IPS-15b (cell line): ENCODE measurements at regions not wholly inside any gene's neighbourhood (a gene's known extent, or its start where the extent isn't known, plus 50 kb on each side); places are given as distances from the start of the nearest gene placed in this dataset.
"Not testable (repeated sequence)": the region's sequence is repeated elsewhere in the genome, so short reads cannot be mapped to it uniquely, and the experiment has no call there.

Source experiments
- H3K27me3 ChIP-seq: one replicate; pipeline ENCODE4 v1.6.1; 2013; ENCODE audit warnings: low read length; ENCODE audit not compliant: control insufficient read depth, insufficient read depth
- H3K36me3 ChIP-seq: one replicate; pipeline ENCODE4 v1.6.1; 2013; ENCODE audit warnings: low read length; ENCODE audit not compliant: control insufficient read depth, insufficient read depth
- H3K4me1 ChIP-seq: one replicate; pipeline ENCODE4 v1.6.1; 2013; ENCODE audit warnings: mild to moderate bottlenecking, low read length; ENCODE audit not compliant: control insufficient read depth, insufficient read depth
- H3K4me3 ChIP-seq: one replicate; pipeline ENCODE4 v1.5.1; 2013; ENCODE audit warnings: low read depth, low read length
- H3K9ac ChIP-seq: one replicate; pipeline ENCODE4 v1.6.1; 2013; ENCODE audit warnings: low read depth, mild to moderate bottlenecking, low read length
- H3K9me3 ChIP-seq: one replicate; pipeline ENCODE4 v1.6.1; 2013; ENCODE audit warnings: mild to moderate bottlenecking, low read length; ENCODE audit not compliant: control insufficient read depth, insufficient read depth

DNA sequence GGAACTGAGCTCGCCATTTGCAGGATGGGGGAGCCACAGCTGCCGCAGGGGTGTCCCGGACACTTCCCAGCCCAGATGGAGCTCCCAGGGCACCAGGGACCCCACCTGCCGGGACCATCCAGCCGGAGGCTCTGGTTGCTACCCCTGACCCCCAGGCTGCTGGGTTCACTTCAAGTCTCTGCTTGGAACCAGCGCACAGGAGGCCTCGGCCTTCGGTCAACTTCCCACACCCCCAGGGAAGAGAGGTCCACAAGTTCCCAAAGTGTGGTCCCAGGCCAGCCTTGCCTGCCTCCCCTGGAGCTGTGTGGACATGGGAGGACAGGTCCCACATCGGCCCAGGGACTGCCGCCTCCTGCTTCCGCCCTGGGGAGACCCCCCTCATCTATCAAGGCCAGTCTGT lies 117.0 kb downstream of the TEX29 start:
- no peaks in the 10 kb centered on the region for H3K9me3 ChIP-seq
- H3K9ac ChIP-seq: no peak overlapping the region
- no peaks in the 10 kb centered on the region for H3K4me1 ChIP-seq
- H3K27me3 ChIP-seq: peaks cover 2% of the 10 kb centered on the region
- no peaks in the 10 kb centered on the region for H3K36me3 ChIP-seq
- no peak overlapping the region for H3K4me3 ChIP-seq

DNA sequence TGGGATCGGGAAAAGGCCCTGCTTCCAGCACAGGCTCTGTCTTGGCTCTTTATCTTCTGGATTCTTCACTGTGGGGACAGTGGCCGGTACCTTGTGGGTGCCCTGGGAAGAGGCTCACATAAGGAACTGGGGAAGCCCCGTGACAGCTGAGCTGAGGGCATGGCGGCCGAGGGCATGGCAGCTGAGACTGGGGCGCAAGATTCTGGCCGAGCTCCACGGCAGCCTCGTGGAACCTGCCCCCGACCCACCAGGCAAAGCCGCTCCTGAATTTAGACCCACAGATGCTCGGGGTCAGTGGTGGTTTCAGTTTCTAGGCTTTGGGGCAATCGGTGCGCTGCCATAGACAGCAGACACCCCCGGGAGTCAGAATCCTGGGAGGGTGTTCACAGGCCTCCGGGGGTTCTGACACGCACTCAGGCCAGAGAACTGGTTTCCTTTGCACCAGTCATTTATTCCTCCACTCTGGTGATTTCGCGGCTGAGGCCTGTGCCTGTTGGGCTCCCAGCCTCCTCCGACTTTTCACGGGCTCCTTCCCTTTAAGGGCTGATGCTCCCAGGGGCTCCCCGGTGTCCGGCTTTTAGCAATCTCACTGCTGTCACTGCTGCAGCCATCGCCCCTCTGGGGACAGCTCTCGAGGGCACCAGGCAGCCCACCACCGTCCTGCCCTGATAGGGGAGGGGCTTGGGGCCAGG lies 117.6 kb downstream of the TEX29 start:
- Histone ChIP-seq H3K27me3 (peaks cover 2% of the 10 kb centered on the region), H3K4me3 (no peak overlapping the region), H3K9ac (no peak overlapping the region), H3K4me1 (no peaks in the 10 kb centered on the region), H3K36me3 (no peaks in the 10 kb centered on the region), H3K9me3 (no peaks in the 10 kb centered on the region)

DNA sequence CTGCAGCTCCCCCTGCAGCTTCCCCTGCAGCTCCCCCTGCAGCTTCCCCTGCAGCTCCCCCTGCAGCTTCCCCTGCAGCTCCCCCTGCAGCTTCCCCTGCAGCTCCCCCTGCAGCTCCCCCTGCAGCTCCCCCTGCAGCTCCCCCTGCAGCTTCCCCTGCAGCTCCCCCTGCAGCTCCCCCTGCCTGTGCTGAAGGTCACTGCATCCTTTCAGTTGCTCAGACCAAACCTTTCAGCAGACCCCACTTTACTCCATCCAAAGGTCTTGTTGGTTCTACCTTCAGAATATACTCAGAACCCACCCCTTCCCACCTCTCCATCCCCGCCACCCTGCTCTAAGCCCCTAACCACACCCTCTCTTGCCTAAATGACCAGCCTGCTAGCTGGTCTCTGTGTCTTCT lies 120.0 kb downstream of the TEX29 start:
- H3K4me1 ChIP-seq, H3K9ac ChIP-seq, H3K27me3 ChIP-seq, H3K9me3 ChIP-seq, H3K36me3 ChIP-seq, H3K4me3 ChIP-seq: not testable (repeated sequence)

DNA sequence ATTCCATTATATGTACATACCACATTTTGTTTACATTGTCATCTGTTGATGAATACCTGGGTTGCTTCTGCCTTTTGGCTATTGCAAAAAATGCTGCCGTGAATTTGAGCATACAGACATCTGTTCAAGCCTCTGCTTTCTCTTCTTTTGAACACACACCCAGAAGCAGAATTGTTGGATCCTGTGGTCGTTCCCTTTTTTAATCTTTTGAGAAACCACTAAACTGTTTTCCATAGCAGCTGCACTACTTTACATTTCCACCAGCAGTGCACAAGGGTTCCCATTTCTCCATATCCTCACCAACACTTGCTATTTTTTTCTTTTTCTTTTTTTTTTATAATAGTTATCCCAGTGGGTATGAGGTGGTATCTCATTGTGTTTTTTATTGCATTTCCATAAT lies 123.5 kb downstream of the TEX29 start:
- Histone ChIP-seq H3K9ac (no peak overlapping the region), H3K36me3 (no peaks in the 10 kb centered on the region), H3K27me3 (no peaks in the 10 kb centered on the region), H3K4me1 (no peaks in the 10 kb centered on the region), H3K9me3 (no peaks in the 10 kb centered on the region), H3K4me3 (no peak overlapping the region)

DNA sequence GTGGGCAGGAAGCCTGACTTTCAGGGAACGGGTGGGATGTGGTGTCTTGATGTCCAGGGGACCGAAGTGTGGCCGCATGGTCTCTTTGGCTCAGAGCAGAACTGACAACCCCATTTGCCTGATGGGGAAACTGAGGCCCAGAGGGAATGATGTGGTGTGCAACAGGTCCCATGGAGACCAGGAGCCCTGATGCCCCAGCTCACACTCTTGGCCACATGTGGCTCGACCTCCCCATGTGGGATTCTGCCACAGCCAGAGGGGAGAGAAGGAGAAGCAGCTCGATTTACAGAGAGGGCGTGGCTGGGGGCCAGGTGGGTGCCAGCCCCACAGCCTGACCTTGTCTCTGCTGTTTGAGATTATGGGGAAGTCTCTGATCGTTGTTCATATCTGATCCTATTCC lies 128.1 kb downstream of the TEX29 start:
- no peak overlapping the region for H3K4me3 ChIP-seq
- no peaks in the 10 kb centered on the region for H3K36me3 ChIP-seq
- no peak overlapping the region for H3K9ac ChIP-seq
- no peaks in the 10 kb centered on the region for H3K9me3 ChIP-seq
- no peaks in the 10 kb centered on the region for H3K27me3 ChIP-seq
- H3K4me1 ChIP-seq: no peaks in the 10 kb centered on the region

DNA sequence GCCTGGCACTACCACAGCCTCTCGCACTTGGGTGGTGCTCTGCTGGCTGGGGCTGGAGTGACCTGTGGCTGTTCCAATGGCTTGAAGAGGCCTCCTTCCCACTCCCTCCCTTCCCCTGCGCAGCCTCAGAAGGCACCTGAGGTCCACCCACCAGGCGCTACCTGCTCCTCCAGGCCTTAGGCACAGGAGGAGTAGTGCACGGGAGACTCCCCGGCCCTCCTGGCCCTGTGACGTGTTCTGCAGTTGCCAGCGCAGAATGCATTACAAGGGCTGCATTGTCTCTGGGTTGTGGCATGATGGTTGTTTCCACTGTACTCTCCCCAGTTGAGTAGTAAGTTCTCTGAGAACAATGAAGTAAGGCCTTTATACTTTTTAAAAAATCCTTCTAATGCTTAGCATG lies 128.6 kb downstream of the TEX29 start:
- Histone ChIP-seq H3K9me3 (no peaks in the 10 kb centered on the region), H3K9ac (no peak overlapping the region), H3K27me3 (no peaks in the 10 kb centered on the region), H3K4me1 (no peaks in the 10 kb centered on the region), H3K36me3 (no peaks in the 10 kb centered on the region), H3K4me3 (no peak overlapping the region)

DNA sequence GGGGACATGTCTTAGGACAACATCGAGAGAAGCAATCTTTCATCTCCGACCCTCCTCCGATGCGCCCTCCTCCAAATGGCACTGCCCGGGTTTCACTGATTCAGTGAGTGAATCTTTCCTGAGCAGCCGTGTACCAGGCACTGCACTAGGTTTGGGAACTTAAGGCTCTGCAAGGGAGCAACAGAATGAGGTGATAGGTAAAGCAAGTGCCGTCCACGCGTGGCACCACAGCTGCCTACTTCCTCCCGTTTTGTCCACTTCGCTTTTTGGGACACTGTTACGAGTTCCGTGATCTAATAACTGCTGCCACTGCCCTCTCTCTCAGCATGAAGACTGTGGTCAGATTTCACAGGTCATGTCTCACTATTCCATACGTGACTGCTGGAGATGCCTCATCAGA lies 131.0 kb downstream of the TEX29 start:
- no peaks in the 10 kb centered on the region for H3K27me3 ChIP-seq
- no peaks in the 10 kb centered on the region for H3K36me3 ChIP-seq
- H3K4me3 ChIP-seq: no peak overlapping the region
- H3K9ac ChIP-seq: no peak overlapping the region
- no peaks in the 10 kb centered on the region for H3K4me1 ChIP-seq
- no peaks in the 10 kb centered on the region for H3K9me3 ChIP-seq

DNA sequence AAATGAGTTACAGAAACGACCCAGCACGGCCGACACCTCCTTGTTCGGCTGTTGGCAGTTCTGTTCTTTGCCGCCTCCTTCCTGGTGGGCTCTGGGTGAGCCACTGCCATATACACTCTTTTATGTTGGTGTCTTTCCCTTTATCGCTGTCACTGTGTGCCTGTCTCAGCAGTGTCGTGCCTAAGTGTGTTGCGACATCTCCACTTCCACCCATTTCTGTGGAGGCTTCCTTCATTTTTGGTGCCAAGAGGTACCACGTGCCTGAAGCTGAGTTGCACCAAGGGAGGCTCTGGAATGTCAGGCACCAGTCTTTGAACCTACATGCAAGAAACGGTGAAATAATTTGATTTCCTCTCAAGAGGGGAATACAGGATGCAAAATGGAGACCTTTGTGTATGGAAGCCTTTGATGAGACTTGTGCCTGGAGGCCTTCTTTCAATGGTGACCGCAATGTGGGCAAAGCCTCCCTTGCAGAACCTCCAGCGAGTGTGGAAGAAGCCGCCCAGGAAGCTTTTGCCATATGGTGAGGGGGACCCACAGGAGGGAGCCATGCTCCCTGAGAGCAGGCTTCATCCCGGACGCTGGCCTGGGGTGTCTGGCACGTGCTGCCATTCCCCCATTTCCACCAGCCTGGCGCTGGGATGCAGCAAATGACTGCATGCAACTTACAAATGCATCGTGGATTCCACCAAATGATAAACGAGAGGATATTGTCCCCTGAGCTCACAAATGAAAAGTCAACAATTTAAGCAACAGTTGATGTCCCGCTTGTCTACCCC lies 136.2 kb downstream of the TEX29 start:
- Histone ChIP-seq H3K36me3 (no peaks in the 10 kb centered on the region), H3K9ac (no peak overlapping the region), H3K27me3 (no peaks in the 10 kb centered on the region), H3K9me3 (no peaks in the 10 kb centered on the region), H3K4me3 (no peak overlapping the region), H3K4me1 (no peaks in the 10 kb centered on the region)

DNA sequence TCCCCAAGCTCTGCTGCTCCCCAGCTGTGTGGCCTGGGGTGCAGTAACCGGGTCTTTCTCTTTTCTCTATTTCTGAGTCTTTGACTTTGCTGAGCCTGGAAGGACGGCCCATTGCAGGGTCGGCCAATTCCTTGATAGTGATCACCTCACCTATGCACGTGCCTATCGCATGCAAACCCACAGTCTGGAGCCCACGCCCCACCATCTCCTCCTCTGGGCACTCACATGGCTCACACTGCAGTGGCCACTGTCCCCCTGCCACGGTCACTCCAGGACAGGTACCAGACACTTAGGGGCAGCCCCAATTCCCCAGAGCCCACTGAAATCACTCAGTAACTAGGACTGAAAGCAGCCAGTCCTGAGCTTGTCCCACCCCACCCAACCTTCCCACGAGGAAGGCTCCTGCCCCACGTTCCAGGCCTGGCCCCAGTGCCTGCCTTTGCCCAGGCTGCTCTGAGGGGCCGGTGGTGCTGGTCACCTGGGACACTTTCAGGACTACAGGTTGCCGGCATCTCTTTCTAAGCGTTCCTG lies 137.6 kb downstream of the TEX29 start:
- no peak overlapping the region for H3K9ac ChIP-seq
- no peaks in the 10 kb centered on the region for H3K9me3 ChIP-seq
- no peak overlapping the region for H3K4me3 ChIP-seq
- no peaks in the 10 kb centered on the region for H3K27me3 ChIP-seq
- no peaks in the 10 kb centered on the region for H3K4me1 ChIP-seq
- H3K36me3 ChIP-seq: no peaks in the 10 kb centered on the region

DNA sequence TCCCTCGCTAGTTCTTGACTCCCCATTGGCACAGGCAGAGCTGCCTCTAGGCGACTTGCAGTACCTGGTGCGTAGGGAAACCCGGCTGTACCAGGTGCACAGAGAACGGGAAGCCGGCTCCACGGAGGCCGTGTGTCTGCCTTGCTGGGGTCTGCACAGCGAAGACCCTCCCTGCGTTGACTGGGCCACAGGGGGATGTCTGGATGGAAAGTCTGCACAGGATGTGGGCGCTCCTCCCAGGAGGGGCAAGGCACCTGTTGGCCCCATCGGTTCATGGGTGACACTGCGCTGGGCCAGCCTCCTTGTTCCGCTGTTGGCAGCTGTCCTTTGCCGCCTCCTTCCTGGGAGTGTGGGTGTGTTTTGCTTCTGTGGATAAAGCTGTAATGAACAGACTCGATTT lies 138.3 kb downstream of the TEX29 start:
- H3K9me3 ChIP-seq: no peaks in the 10 kb centered on the region
- H3K9ac ChIP-seq: no peak overlapping the region
- no peaks in the 10 kb centered on the region for H3K4me1 ChIP-seq
- H3K4me3 ChIP-seq: no peak overlapping the region
- H3K36me3 ChIP-seq: no peaks in the 10 kb centered on the region
- H3K27me3 ChIP-seq: no peaks in the 10 kb centered on the region

DNA sequence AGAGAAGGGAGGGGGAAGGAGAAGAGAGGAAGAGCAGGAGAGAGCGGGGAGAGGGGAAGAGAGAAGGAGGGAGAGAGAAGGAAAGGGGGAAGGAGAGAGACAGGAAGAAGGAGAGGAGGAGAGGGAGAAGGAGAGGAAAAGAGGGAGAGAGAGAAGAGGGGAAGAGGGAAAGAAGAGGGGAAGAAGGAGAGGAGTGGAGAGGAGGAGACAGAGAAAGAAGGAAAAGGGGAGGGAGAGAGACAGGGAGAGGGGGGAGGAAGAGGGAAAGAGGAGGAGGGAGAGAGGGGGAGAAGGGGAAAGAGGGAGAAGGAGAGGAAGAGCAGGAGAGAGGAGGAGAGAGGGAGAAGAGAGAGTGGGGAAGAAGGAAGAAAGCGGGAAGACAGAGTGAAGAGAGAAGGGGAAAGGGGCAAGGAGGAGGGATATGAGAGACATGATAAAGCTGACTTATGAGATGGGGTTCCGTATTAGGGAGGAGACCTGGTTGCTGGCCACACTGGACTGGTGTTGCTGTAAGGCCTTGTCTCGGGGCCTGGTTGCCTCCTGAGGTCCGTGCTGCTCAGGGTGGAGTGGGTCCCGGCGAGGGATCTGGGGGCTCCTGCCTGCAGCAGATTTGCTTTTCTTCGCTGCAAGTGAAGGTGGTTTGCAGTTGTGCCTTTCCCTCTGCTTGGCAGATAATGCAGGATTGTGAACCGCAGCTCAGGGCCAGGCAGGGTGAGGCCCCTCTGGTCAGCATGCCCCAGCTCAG lies 139.5 kb downstream of the TEX29 start:
- Histone ChIP-seq H3K4me3 (no peak overlapping the region), H3K4me1 (no peaks in the 10 kb centered on the region), H3K27me3 (no peaks in the 10 kb centered on the region), H3K36me3 (no peaks in the 10 kb centered on the region), H3K9ac (no peak overlapping the region), H3K9me3 (no peaks in the 10 kb centered on the region)
